Activated CD4-positive, alpha-beta memory T cell treated with anti-CD3 and anti-CD28 coated beads for 36 hours (primary cell): ENCODE measurements at regions not wholly inside any gene's neighbourhood (a gene's known extent, or its start where the extent isn't known, plus 50 kb on each side); places are given as distances from the start of the nearest gene placed in this dataset.
"Not testable (repeated sequence)": the region's sequence is repeated elsewhere in the genome, so short reads cannot be mapped to it uniquely, and the experiment has no call there.

Experiments used
- CTCF ChIA-PET: fragments of 350-600 bp; sonication (Branson Sonifier 250); formaldehyde crosslinking; loops from one replicate; lab custom pipeline; 2021; ENCODE audit warnings: antibody characterized with exemption, inconsistent platforms; lab: Charles Lee
- POLR2A ChIA-PET: fragments of 350-600 bp; sonication (Branson Sonifier 250); formaldehyde crosslinking; loops from one replicate; lab custom pipeline; 2021; ENCODE audit warnings: antibody characterized with exemption; lab: Charles Lee
- DNase-seq: peaks from one replicate; pipeline ENCODE4 v3.0.0-alpha.2; 2020
- H3K27ac Mint-ChIP-seq: one replicate; pipeline ENCODE4 v1.8.0; 2021; ENCODE audit warnings: mixed read lengths
- H3K27me3 Mint-ChIP-seq: one replicate; pipeline ENCODE4 v1.8.0; 2021; ENCODE audit warnings: mixed read lengths
- H3K36me3 Mint-ChIP-seq: one replicate; pipeline ENCODE4 v1.8.0; 2021; ENCODE audit warnings: mixed read lengths
- H3K4me1 Mint-ChIP-seq: one replicate; pipeline ENCODE4 v1.8.0; 2021; ENCODE audit warnings: low read depth, mixed read lengths
- H3K4me3 Mint-ChIP-seq: one replicate; pipeline ENCODE4 v1.8.0; 2021; ENCODE audit warnings: mild to moderate bottlenecking, mixed read lengths
- H3K9me3 Mint-ChIP-seq: one replicate; pipeline ENCODE4 v1.8.0; 2021; ENCODE audit warnings: mixed read lengths
- intact Hi-C: fragments of 100-400 bp; cut with micrococcal nuclease; formaldehyde crosslinking; loops from one replicate; pipeline ENCODE4 v1.15.1; 2023

- H3K4me1 Mint-ChIP-seq, CTCF ChIA-PET, H3K27ac Mint-ChIP-seq, DNase-seq, intact Hi-C loops, H3K36me3 Mint-ChIP-seq, H3K4me3 Mint-ChIP-seq, H3K9me3 Mint-ChIP-seq, H3K27me3 Mint-ChIP-seq, POLR2A ChIA-PET: not testable (repeated sequence)
Measured at GRCh38 chr15:21068917-21069316, 202.8 kb upstream of the POTEB2 start.

DNA sequence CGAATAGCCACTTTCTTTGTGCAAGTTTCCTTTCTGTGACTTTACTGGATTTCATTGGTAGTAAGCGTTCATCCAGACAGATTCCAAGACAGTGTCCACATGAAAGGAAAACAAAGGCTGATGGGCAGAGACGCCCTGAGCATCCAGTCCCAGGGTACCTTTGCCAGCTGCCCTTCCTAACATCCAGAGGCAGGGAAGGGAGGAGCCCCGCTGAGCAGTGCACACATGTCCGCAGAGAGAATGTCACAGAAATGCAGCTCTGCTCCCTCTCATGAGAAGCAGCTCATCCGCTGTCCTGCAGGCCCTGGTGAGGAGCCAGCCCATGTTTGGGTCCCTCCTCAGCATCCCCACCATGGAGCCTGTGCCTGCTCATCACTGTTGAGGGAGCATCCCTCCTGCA lies 197.4 kb upstream of the POTEB2 start:
- H3K36me3 Mint-ChIP-seq, H3K27me3 Mint-ChIP-seq, POLR2A ChIA-PET, intact Hi-C loops, DNase-seq, H3K4me1 Mint-ChIP-seq, H3K27ac Mint-ChIP-seq, H3K9me3 Mint-ChIP-seq, H3K4me3 Mint-ChIP-seq, CTCF ChIA-PET: not testable (repeated sequence)

GRCh38 chr15:21062619-21063163 lies 196.6 kb upstream of the POTEB2 start:
- intact Hi-C loops, DNase-seq, H3K36me3 Mint-ChIP-seq, CTCF ChIA-PET, H3K4me3 Mint-ChIP-seq, H3K9me3 Mint-ChIP-seq, H3K27me3 Mint-ChIP-seq, H3K4me1 Mint-ChIP-seq, H3K27ac Mint-ChIP-seq, POLR2A ChIA-PET: not testable (repeated sequence)

GRCh38 chr15:21051866-21052265 lies 185.8 kb upstream of the POTEB2 start:
- POLR2A ChIA-PET, H3K9me3 Mint-ChIP-seq, CTCF ChIA-PET, H3K36me3 Mint-ChIP-seq, H3K27me3 Mint-ChIP-seq, H3K27ac Mint-ChIP-seq, H3K4me1 Mint-ChIP-seq, DNase-seq, intact Hi-C loops, H3K4me3 Mint-ChIP-seq: not testable (repeated sequence)

DNA sequence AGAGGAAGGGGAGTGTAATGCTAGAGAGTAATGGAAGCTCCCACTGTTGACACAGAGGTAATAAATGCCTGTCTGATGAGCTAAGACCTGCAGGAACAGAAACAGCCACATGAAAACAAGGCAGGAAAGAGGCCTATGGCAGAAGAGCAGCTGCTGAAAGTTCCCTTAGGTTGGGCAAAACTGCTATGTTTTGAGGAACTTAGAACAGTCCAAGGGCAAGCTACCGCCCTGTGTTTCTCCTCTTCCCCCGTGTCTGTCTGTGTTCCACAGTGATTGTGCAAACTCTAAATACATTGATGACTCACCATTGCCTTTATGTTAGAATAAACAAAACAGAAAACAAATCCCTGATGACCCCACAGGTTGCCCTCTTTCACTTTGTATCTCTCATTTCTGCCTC lies 165.6 kb upstream of the POTEB2 start:
- POLR2A ChIA-PET, DNase-seq, H3K27ac Mint-ChIP-seq, H3K9me3 Mint-ChIP-seq, intact Hi-C loops, CTCF ChIA-PET, H3K36me3 Mint-ChIP-seq, H3K27me3 Mint-ChIP-seq, H3K4me1 Mint-ChIP-seq, H3K4me3 Mint-ChIP-seq: not testable (repeated sequence)

DNA sequence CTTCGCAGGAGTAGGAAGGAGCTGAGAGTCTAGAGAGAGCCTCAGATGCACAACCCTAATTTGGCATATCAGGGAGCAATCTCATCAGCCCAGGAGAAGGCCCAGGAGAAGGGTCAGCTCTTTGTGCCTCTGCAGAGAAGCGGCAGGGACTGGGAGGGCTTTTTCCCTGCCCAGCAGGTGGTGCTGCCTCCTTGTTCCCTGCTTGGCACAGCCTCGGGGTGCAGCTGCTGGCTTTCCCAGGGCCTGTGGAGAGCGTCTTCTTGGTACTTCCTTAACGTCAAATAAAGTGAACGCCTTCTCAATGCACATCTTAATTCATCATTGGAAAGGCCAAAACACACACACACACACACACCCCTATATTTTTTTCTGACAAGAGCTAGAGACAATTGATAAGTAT lies 162.9 kb upstream of the POTEB2 start:
- CTCF ChIA-PET, H3K4me3 Mint-ChIP-seq, intact Hi-C loops: not testable (repeated sequence)

GRCh38 chr15:21027942-21028341 lies 161.8 kb upstream of the POTEB2 start:
- POLR2A ChIA-PET, H3K36me3 Mint-ChIP-seq, intact Hi-C loops, CTCF ChIA-PET, H3K27ac Mint-ChIP-seq, H3K4me3 Mint-ChIP-seq, H3K27me3 Mint-ChIP-seq, H3K9me3 Mint-ChIP-seq, H3K4me1 Mint-ChIP-seq, DNase-seq: not testable (repeated sequence)

More for the DNA sequence above, 162.9 kb upstream of the POTEB2 start:
- H3K27me3 Mint-ChIP-seq, POLR2A ChIA-PET, H3K27ac Mint-ChIP-seq, H3K9me3 Mint-ChIP-seq, H3K36me3 Mint-ChIP-seq, H3K4me1 Mint-ChIP-seq, DNase-seq: not testable (repeated sequence)

DNA sequence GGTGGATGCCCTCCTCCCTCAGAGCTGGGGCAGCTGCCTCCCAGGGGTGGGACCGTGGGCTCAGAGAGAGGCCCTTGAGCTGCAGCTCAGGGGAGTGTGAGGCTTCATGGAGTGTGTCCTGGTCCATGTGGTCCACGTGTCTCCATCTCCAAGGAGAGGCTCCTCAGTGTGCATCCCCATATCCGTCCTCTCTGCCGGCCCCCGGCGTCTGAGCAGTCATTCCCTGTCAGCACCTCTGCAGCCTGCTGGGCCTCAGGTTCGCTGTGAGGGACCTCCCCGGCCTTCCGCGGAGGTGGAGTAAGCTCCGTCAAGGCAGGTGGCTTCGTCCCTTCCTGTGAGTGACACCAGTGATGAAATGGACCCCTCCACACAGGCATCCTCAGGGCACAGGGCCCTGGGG lies 160.7 kb upstream of the POTEB2 start:
- CTCF ChIA-PET, POLR2A ChIA-PET, intact Hi-C loops: not testable (repeated sequence)

GRCh38 chr15:21024235-21024987 lies 158.3 kb upstream of the POTEB2 start:
- POLR2A ChIA-PET, H3K36me3 Mint-ChIP-seq, DNase-seq, H3K27ac Mint-ChIP-seq, H3K4me3 Mint-ChIP-seq, CTCF ChIA-PET, H3K27me3 Mint-ChIP-seq, intact Hi-C loops, H3K4me1 Mint-ChIP-seq, H3K9me3 Mint-ChIP-seq: not testable (repeated sequence)

More for the DNA sequence above, 160.7 kb upstream of the POTEB2 start:
- H3K9me3 Mint-ChIP-seq, H3K4me1 Mint-ChIP-seq, H3K27me3 Mint-ChIP-seq, H3K27ac Mint-ChIP-seq, H3K36me3 Mint-ChIP-seq, DNase-seq, H3K4me3 Mint-ChIP-seq: not testable (repeated sequence)

- H3K27me3 Mint-ChIP-seq, H3K4me1 Mint-ChIP-seq, POLR2A ChIA-PET, DNase-seq, H3K36me3 Mint-ChIP-seq, H3K4me3 Mint-ChIP-seq, intact Hi-C loops, CTCF ChIA-PET, H3K9me3 Mint-ChIP-seq, H3K27ac Mint-ChIP-seq: not testable (repeated sequence)
Measured at GRCh38 chr15:21018176-21018575, 152.1 kb upstream of the POTEB2 start.

GRCh38 chr15:21017326-21017725 lies 151.2 kb upstream of the POTEB2 start:
- H3K9me3 Mint-ChIP-seq, DNase-seq, intact Hi-C loops, H3K27me3 Mint-ChIP-seq, H3K4me3 Mint-ChIP-seq, H3K36me3 Mint-ChIP-seq, H3K4me1 Mint-ChIP-seq, CTCF ChIA-PET, POLR2A ChIA-PET, H3K27ac Mint-ChIP-seq: not testable (repeated sequence)

DNA sequence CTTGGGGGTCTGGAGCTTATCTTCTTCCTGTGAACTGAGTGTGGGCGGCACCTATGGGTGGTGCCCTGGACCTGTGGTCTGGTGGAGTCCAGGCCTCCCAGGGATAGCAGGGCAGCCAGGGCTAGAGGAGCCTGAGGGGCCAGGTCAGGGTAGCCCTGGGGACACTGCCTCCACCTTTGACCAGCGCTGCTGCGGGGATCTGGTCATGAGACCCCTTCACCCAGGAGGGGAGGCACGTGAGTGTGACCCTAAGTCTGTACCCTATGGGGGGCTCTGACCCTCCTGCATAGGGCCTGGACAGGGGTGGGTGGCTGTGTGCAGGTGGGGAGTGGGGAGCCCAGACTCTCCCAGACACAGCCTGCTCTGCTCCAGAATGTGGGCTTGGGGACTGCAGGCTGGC lies 150.5 kb upstream of the POTEB2 start:
- H3K9me3 Mint-ChIP-seq, H3K4me3 Mint-ChIP-seq, POLR2A ChIA-PET, H3K4me1 Mint-ChIP-seq, H3K36me3 Mint-ChIP-seq, H3K27ac Mint-ChIP-seq, DNase-seq, H3K27me3 Mint-ChIP-seq, intact Hi-C loops, CTCF ChIA-PET: not testable (repeated sequence)

GRCh38 chr15:21015171-21015570 lies 149.1 kb upstream of the POTEB2 start:
- POLR2A ChIA-PET, DNase-seq, H3K9me3 Mint-ChIP-seq, intact Hi-C loops, H3K27ac Mint-ChIP-seq, CTCF ChIA-PET, H3K36me3 Mint-ChIP-seq, H3K27me3 Mint-ChIP-seq, H3K4me1 Mint-ChIP-seq, H3K4me3 Mint-ChIP-seq: not testable (repeated sequence)
